Lower leg skin (tissue), 4 donors: ENCODE measurements at regions not wholly inside any gene's neighbourhood (a gene's known extent, or its start where the extent isn't known, plus 50 kb on each side); places are given as distances from the start of the nearest gene placed in this dataset.

ENCODE experiments used
- DNase-seq, 2 donors: peaks; one replicate each; pipeline ENCODE4 v3.0.0-alpha.2; 2019; ENCODE audit warnings: low spot score in 2 of 2
- H3K4me3 ChIP-seq: fragments of 200-600 bp; sonication (generic); 2 replicates; pipeline ENCODE4 v1.5.1; 2017; ENCODE audit warnings: mild to moderate bottlenecking, low read depth; ENCODE audit not compliant: poor library complexity, severe bottlenecking
- POLR2A ChIP-seq, 2 donors: fragments of 450-650 bp; IDR thresholded peaks; one replicate each; pipeline ENCODE4 v1.6.1; 2016 to 2017; ENCODE audit warnings: antibody characterized with exemption in 2 of 2, mild to moderate bottlenecking in 1 of 2, moderate library complexity in 1 of 2
- WGBS, 2 donors: methylation state at CpG; one replicate each; pipeline ENCODE4 v1.1.5; 2018; 5-methylcytosine and 5-hydroxymethylcytosine counted together
- intact Hi-C: fragments of 100-400 bp; cut with DNase I; formaldehyde crosslinking; loops from one replicate; pipeline ENCODE4 v1.15.0; 2023; ENCODE audit warnings: low total_unique reads
- TF ChIP-seq, protein P1 (sequence below), 3 donors: fragments of 450-650 bp; IDR thresholded peaks; one replicate each; pipeline ENCODE4 v1.5.1; 2016; ENCODE audit warnings: antibody characterized with exemption in 3 of 3, mild to moderate bottlenecking in 3 of 3, moderate library complexity in 2 of 3

DNA sequence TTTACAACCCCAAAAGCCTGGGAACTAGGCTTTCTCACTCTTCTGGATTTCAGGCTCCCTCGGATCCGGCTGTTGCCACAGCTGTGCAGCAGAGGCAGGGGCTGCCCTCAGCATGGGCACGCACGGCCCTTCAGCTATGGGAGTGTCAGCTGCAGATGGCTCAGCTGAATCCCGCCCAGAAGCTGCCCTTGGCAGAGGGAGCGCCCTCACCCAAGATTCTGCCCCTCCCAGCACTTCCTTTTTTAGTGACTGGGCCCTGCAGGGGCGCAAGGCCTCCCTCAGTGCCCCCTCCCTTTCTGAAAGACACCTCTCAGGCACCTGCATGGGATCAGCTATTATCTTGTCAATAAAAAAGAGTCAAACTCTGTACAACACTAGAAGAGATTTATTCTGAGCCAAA lies 67.9 kb upstream of the THBS2 start:
- no peak overlapping the region for H3K4me3 ChIP-seq
- intact Hi-C loops = no loop called here
- DNase-seq = peak in 1 of 2 donors; percentile 74
- TF ChIP-seq POLR2A (IDR thresholded peaks at IDR 0.05) = no peak
- TF ChIP-seq, protein P1, sequence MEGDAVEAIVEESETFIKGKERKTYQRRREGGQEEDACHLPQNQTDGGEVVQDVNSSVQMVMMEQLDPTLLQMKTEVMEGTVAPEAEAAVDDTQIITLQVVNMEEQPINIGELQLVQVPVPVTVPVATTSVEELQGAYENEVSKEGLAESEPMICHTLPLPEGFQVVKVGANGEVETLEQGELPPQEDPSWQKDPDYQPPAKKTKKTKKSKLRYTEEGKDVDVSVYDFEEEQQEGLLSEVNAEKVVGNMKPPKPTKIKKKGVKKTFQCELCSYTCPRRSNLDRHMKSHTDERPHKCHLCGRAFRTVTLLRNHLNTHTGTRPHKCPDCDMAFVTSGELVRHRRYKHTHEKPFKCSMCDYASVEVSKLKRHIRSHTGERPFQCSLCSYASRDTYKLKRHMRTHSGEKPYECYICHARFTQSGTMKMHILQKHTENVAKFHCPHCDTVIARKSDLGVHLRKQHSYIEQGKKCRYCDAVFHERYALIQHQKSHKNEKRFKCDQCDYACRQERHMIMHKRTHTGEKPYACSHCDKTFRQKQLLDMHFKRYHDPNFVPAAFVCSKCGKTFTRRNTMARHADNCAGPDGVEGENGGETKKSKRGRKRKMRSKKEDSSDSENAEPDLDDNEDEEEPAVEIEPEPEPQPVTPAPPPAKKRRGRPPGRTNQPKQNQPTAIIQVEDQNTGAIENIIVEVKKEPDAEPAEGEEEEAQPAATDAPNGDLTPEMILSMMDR (IDR thresholded peaks at IDR 0.05) = no peak
- 46 to 47% methylated on average over 7 of the region's 7 CpGs for WGBS, 2 donors

DNA sequence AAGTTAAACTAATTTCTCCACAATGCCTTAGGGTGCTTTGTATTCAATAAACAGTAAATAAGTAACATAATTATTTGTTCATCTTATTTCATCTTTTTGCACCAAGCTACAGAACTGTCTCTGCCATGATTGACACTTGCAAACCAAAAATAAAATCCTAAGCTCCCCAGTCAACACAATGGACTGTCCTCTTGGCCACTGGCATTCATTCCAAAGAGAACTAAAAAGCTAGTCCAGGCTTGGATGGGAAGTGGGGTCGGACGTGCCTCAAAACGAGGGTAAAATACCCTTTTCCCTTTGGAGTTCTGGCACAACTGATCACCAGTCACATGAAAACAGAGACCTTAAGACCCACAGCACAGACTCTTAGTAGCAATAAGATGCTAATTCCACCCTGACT lies 66.4 kb upstream of the THBS2 start:
- intact Hi-C loops = no loop called here
- no peak overlapping the region for H3K4me3 ChIP-seq
- peak in 1 of 2 donors; percentile 57 for DNase-seq
- TF ChIP-seq POLR2A (IDR thresholded peaks at IDR 0.05) = no peak
- TF ChIP-seq, protein P1 (IDR thresholded peaks at IDR 0.05) = no peak
- 35 to 80% methylated on average over 3 of the region's 3 CpGs for WGBS, 2 donors

- H3K4me3 ChIP-seq = no peak overlapping the region
- DNase-seq = peak in 1 of 2 donors; percentile 53
- intact Hi-C loops = no loop called here
- TF ChIP-seq, protein P1 (IDR thresholded peaks at IDR 0.05) = no peak
- TF ChIP-seq POLR2A (IDR thresholded peaks at IDR 0.05) = no peak
- 85 to 88% methylated on average over 26 of the region's 26 CpGs for WGBS, 2 donors
Measured at GRCh38 chr6:169317441-169318202, 64.0 kb upstream of the THBS2 start.

DNA sequence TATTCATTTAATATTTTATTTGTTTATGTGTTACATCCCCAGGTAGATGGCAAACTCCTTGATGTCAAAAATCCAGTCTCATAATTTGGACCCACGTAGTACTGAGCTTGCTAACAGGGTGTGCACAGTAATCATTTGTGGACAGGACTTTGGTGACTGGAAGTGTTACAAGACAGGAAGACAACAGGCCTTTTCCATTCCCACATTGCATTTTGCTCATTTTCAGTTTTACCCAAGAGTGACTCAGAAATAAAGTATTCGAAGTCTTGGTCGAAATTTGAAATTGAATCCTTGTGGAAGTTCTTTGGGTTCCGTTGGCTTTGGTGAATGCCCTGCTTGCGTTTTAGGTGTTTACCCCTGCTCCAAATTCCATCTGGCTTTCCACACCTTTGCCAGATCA lies 63.0 kb upstream of the THBS2 start:
- peak in 1 of 2 donors; percentile 18 for DNase-seq
- no peak overlapping the region for H3K4me3 ChIP-seq
- no peak for TF ChIP-seq POLR2A (IDR thresholded peaks at IDR 0.05)
- TF ChIP-seq, protein P1 (IDR thresholded peaks at IDR 0.05) = no peak
- intact Hi-C loops = no loop called here
- 89% methylated on average over 5 of the region's 5 CpGs for WGBS, 2 donors

GRCh38 chr6:169315830-169316614 lies 62.4 kb upstream of the THBS2 start:
- no peak overlapping the region for H3K4me3 ChIP-seq
- intact Hi-C loops = no loop called here
- 91 to 96% methylated on average over 12 of the region's 12 CpGs for WGBS, 2 donors
- peak in 1 of 2 donors; percentile 62 for DNase-seq
- TF ChIP-seq, protein P1 (IDR thresholded peaks at IDR 0.05) = peak in 1 of 3 donors; percentile 9
- no peak for TF ChIP-seq POLR2A (IDR thresholded peaks at IDR 0.05)
